Osteocyte (in vitro differentiated cells): ENCODE measurements at regions not wholly inside any gene's neighbourhood (a gene's known extent, or its start where the extent isn't known, plus 50 kb on each side); places are given as distances from the start of the nearest gene placed in this dataset.

ENCODE experiments used
- DNase-seq: peaks from one replicate; pipeline ENCODE4 v3.0.0; 2021; ENCODE audit warnings: mixed read lengths; ENCODE audit not compliant: unreplicated experiment; ENCODE audit errors: extremely low spot score
- H3K27ac Mint-ChIP-seq: one replicate; pipeline ENCODE4 v1.8.0; 2021; ENCODE audit warnings: mild to moderate bottlenecking, mixed read lengths; ENCODE audit not compliant: unreplicated experiment
- H3K27me3 Mint-ChIP-seq: one replicate; pipeline ENCODE4 v1.8.0; 2021; ENCODE audit warnings: mixed read lengths; ENCODE audit not compliant: unreplicated experiment
- H3K36me3 Mint-ChIP-seq: one replicate; pipeline ENCODE4 v1.8.0; 2021; ENCODE audit warnings: mixed read lengths; ENCODE audit not compliant: unreplicated experiment
- H3K4me1 Mint-ChIP-seq: one replicate; pipeline ENCODE4 v1.8.0; 2021; ENCODE audit warnings: mixed read lengths; ENCODE audit not compliant: unreplicated experiment
- H3K4me3 Mint-ChIP-seq: one replicate; pipeline ENCODE4 v1.8.0; 2021; ENCODE audit warnings: mild to moderate bottlenecking, moderate library complexity, mixed read lengths; ENCODE audit not compliant: unreplicated experiment
- H3K9me3 Mint-ChIP-seq: one replicate; pipeline ENCODE4 v1.8.0; 2021; ENCODE audit warnings: mixed read lengths; ENCODE audit not compliant: unreplicated experiment
- CTCF ChIP-seq: fragments of 200-600 bp; sonication (generic); IDR thresholded peaks from 2 replicates; pipeline ENCODE4 v1.5.0; 2021; ENCODE audit warnings: antibody characterized with exemption, mild to moderate bottlenecking, moderate library complexity

DNA sequence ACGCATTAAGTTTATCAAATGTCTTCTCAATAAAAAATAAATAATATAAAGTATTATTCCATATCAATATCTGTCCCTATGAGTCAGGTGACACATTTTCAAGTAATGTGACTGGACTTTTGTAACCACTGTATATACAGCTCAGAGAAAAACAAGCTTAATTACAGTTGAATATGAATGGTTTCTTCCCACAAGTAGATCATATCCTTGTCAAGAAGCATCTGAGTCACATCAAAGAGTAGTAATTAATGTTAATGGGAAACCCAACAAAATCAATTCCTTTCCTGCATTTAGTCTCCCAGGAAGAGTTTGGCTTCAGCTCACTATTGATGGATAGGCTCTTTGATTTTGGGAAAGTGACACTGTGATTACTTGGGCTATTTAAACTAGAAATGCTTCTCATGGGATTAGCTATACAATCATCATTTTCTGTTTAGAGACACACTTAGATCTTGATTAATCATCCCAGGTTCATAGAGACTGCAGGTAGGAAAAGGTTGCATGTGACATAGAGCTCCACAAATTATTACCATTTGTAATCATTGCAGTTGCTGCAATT lies 292.9 kb downstream of the GABRG2 start:
- Mint-ChIP-seq H3K27me3 (no peaks in the 10 kb centered on the region), H3K9me3 (peaks cover 27% of the 10 kb centered on the region), H3K4me1 (no peaks in the 10 kb centered on the region), H3K27ac (no peak overlapping the region), H3K36me3 (no peaks in the 10 kb centered on the region), H3K4me3 (no peak overlapping the region)
- no peak for DNase-seq
- TF ChIP-seq CTCF, result no peak

- Mint-ChIP-seq H3K36me3 (no peaks in the 10 kb centered on the region), H3K4me3 (no peak overlapping the region), H3K9me3 (peaks cover 27% of the 10 kb centered on the region), H3K27me3 (no peaks in the 10 kb centered on the region), H3K27ac (no peak overlapping the region), H3K4me1 (no peaks in the 10 kb centered on the region)
- no peak for DNase-seq
- no peak for TF ChIP-seq CTCF
These were observed 304.7 kb downstream of the GABRG2 start for GRCh38 chr5:162372256-162372655.

DNA sequence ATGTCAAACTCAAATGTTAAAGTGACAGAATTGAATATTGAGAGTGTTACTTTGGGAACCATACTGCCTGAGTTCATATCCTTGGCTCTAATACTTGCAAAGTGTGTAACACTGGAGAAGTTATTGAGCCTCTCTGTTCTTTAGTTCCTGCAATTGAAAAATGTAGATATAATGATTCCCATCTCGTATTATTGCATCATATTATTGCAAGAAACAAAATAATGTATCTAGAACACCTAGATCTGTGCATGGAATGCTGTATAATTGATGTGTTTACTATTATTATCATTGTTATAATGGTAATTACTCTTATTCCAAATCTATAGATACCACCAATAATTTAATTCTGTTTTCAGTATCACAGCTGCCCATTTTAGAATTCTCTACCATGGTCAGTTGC lies 310.3 kb downstream of the GABRG2 start:
- no peak overlapping the region for H3K27ac Mint-ChIP-seq
- DNase-seq, result no peak
- H3K36me3 Mint-ChIP-seq, result no peaks in the 10 kb centered on the region
- no peaks in the 10 kb centered on the region for H3K27me3 Mint-ChIP-seq
- H3K4me3 Mint-ChIP-seq, result no peak overlapping the region
- no peak for TF ChIP-seq CTCF
- no peaks in the 10 kb centered on the region for H3K4me1 Mint-ChIP-seq
- H3K9me3 Mint-ChIP-seq, result peaks cover 15% of the 10 kb centered on the region

GRCh38 chr5:162382839-162383238 lies 315.3 kb downstream of the GABRG2 start:
- Mint-ChIP-seq H3K36me3 (no peaks in the 10 kb centered on the region), H3K4me3 (no peak overlapping the region), H3K27me3 (no peaks in the 10 kb centered on the region), H3K4me1 (no peaks in the 10 kb centered on the region), H3K9me3 (peaks cover 14% of the 10 kb centered on the region), H3K27ac (no peak overlapping the region)
- no peak for DNase-seq
- TF ChIP-seq CTCF, result no peak

DNA sequence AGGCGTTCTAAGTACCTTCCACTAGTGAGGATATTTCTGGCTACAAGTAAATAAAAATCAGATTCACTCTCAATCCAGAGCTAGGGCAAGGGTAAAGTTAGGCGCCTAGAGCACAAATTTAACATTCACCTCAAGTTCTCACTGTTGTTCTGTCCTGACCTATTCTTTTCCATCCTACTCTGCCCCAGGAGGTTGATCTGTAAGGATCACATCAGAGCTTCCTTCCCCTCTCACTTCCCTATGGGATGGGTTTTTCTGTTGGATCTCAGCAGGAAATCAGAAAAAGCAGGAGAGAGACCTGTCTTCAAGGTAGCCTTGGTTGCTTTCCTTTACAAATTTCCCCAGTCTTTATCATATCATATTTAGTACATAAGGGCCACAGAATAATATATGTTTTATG lies 316.7 kb downstream of the GABRG2 start:
- no peak overlapping the region for H3K27ac Mint-ChIP-seq
- no peak for DNase-seq
- H3K4me3 Mint-ChIP-seq, result no peak overlapping the region
- TF ChIP-seq CTCF, result no peak
- no peaks in the 10 kb centered on the region for H3K4me1 Mint-ChIP-seq
- no peaks in the 10 kb centered on the region for H3K27me3 Mint-ChIP-seq
- no peaks in the 10 kb centered on the region for H3K36me3 Mint-ChIP-seq
- peaks cover 20% of the 10 kb centered on the region for H3K9me3 Mint-ChIP-seq
